HG03457 (cell line): ENCODE measurements at regions not wholly inside any gene's neighbourhood (a gene's known extent, or its start where the extent isn't known, plus 50 kb on each side); places are given as distances from the start of the nearest gene placed in this dataset.

ENCODE experiments used
- ATAC-seq: cut with Tn5 transposase; IDR thresholded peaks from one replicate; pipeline ENCODE4 v1.9.1; 2021; ENCODE audit warnings: moderate number of reproducible peaks; ENCODE audit not compliant: unreplicated experiment

DNA sequence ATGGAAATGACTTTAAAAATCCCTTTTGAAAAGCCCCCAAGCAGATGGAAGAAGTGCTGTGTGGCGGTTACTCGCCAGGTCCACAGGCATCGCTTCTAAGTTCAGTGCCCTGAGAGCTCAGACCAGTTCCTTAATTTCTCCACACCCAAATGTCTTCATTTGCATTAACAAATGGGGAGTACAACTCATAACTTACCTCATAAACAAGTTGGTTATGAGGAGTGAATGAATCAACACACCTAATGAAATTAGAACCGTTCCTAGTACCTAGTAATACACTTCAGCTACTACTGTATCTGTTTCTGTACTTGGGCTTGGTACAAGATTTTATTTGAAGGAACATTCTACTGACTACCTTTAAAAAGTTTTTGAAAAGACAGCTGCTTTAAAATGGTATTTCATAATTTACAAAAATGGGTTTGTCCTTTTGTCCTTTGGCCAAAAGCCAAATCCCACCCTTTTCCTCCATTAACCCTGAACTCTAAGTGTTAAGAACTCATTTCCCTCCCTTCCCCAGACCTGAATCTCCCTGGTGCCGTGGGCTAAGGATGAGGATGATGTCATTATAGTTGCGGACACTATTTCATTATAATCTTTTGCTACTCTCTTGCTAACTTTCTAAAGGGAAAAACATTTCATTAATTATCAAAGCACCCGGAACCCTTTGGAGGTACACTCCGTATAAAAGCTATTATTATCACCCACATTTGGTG, 221.5 kb upstream of the CELF2 start:
- no peak for ATAC-seq

DNA sequence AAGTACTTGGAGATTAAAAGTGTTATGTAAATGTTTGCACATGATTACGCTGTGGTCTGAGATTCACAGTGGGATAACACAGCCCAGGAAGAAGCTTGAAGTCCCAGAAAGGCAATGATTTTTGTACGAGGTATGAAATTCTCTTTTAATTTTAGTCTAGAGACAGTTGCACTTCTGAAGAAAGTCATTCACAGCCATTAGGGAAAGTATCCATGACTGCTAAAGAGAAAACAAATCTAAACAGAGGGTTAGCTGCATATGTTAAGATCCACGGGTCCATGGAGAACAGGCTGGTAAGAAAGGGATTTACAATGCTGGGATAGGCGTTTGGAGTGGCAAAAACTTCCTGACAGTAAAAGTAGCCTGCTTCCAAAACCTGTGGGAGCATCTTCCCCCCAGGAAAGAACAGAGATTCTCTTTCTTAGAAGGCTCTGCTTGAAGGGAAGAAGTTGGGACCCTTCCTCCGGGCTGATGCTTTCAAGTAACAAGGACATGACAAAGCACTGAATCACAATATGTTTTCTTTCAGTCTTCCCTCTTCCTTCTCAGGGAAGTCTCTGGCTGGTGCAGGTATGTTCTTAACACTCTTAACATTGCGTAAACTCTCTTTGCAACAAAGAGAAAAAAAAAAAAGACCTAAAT, 220.8 kb upstream of the CELF2 start:
- ATAC-seq, result no peak

DNA sequence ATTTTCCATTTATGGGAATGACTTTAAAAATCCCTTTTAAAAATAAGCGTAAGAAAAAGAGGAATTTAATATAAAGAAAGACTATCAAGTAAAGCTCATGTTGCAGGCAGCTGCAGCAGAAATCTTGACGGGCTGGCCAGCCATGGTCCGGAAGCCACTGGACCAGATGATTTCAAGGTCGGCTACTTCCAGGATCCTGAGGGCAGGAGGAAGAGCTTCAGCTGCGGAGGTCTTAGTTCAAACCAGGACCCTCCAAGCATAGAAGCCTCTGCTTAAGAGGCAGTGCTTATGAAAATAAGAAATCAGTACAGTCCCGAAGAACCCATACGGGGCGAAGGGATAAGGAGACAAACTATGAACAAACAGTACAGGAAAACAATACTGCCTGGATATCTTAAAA, 220.2 kb upstream of the CELF2 start:
- ATAC-seq, result no peak

DNA sequence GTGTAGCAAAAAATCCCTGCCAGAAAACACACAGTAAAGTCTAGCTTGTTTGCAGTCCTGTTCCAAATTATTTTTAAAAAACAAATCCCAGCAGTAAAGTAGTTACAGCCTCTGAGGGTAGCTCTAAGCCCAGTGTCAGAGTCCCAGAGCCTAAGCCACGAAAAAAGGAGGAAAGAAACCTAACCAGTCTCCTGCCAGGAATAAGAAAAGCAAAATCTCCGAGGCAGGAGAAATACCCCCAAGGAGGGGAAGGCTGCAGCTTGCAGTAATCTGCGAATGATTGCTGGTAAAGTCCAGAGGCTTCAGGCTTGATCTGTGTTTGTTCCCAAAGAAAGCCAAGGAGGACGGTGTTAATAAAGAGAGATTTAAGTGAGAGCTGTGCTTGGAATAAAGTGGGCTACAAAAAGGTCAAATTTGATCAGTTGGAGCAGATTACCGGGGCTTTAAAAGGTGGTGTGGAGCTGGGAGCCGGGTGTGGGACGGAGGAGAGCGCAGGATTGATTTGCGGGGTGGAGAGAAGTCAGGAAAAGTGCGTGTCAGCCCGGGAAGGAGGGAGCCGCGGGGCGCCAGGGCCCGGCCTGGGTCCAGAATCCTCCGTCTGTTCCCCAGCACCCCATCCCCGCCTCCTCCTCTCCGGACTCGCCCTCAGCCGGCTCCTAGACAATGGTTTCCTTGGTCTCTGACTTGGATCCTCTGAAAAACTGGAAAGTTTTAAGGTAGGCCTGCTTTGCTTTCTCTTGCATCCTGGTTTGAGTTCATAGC, 219.4 kb upstream of the CELF2 start:
- no peak for ATAC-seq

DNA sequence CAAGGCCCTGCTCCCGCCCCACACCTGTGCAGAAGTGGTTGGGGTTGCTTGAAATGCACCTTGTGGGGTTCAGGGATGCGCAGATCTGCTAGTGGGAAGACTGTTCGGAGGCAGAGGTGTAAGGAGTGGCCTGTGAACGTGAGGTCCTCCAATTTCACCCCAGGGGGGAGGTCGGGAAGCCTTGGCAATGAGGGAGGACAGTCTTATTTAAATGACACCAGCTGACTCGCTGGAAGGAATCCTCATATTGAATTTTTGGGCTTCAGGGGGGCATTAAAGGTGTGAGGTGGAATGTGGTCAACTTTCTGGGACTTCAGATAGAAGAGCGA, 218.8 kb upstream of the CELF2 start:
- no peak for ATAC-seq

DNA sequence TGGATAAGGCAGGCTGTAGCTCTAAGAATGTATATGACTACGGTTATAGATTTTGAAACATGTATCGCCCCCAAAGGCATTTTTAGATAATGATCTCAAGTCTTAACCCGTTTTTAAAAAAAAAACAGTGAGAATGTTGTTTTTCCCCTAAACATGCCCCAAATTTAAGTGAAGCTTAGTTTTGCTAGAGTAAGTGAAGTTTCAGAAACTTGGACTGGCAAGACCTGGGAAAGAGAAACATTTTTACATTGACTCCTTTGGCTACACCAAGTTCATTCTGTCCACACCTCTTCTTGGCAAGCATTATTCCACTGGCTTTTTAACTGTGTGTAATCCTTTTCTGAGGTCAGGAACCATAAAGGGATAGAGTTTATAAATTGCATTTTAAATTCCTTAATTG, 216.7 kb upstream of the CELF2 start:
- no peak for ATAC-seq

DNA sequence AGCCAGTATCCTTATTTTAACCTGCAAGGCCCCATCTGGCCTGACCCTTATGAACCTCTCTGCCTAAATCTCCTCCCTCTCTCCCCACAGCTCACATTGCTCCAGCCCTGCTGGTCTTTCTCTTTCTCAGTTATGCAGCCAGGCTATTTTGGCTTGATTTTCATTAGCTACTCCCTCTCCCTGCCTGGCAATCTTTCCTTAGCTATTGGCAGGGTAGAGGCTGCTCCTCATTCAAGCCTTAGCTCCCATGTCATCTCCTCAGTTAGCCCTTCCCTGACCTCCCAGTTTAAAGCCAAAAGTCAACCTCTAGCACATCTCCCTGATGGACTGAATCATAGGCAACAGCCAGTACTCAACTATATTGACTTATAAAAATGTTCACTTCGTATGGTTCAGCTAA, 214.4 kb upstream of the CELF2 start:
- no peak for ATAC-seq

DNA sequence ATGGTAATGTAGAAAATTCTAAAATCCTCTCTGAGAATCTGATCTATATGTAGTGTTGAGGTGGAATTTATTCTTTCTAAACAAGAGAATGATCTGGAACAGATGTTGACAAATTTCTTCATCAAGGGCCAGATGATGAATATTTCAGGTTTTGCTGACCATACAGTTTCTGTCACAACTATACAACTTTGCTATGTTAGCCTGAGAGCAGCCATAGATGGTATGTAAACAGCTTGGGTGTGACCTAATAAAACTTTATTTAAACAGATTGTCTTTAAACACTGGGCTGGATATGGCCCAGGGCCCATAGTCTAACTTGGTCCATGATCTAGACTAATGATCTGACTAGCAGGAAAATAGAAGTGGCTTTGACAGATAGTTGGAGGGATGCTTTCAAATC, 213.6 kb upstream of the CELF2 start:
- ATAC-seq, result no peak

DNA sequence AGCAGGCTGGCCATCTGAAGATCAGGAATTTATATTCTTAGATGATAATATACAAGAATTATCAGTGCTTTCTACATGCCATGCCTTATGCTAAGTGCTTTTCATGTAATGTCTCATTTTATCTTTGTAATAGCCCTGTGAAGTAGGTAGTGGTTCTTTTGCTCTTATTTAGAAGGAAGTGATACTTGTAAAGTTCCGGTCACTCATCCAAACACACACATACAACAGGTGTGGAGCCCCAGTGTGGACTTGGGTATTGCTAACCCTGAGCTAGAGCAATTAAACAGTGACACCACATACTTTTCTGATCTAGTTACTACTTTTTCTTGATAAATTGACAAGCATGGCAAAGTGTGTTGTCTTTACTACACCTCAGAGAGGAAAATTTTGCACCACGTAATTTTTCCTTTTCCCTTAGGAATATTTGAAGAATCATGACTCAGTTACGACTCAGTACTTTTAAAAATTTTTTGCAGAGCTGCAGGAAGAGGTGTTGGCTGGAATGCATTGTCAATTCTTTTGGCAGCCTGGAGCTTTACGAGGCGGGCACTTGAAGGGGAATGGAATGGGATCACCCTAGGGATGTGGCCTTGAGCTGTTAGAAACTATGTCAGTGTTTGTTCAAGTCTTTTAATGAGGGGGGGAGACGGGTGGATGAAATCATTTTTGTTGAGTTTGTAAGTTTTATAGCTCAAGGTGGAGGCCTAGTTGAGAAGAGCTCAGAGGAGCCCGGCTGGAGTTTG, 212.5 kb upstream of the CELF2 start:
- no peak for ATAC-seq

DNA sequence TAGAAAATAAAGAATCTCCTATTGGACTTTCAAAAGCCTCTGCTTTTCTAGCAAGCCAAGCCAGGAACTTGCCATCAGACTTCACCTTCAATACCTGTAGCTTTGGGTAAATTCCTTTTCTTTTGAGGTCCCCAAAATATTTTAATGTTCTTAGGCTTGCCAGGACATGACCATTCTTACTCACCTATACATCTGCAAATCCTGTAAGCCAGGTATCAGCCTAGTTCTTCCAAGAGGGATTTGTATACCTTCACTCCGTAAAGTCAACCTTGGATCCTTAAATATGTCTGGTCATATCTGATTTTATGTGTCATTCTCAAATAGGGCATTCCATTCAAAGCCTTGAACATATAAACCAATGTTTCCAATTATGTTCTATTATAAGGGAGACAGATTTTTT, 210.6 kb upstream of the CELF2 start:
- ATAC-seq, result no peak

DNA sequence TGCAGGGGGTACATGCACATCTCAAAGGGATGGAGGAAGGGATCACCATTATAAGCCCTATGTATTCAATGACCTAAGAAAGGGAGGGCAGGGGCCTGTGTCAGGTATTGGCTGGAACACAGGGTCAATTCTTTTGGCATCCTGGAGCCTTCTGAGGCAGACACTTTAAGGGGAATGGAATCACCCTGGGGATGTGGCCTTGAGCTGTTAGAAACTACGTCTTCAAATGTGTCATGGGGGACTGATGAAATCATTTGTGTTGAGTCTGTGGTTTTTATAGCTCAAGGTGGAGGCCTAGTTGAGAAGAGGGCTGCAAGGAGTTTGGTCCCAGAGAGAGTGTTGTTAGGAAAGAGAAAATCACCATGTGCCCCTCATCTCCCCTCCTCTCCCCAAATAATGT, 206.1 kb upstream of the CELF2 start:
- no peak for ATAC-seq

DNA sequence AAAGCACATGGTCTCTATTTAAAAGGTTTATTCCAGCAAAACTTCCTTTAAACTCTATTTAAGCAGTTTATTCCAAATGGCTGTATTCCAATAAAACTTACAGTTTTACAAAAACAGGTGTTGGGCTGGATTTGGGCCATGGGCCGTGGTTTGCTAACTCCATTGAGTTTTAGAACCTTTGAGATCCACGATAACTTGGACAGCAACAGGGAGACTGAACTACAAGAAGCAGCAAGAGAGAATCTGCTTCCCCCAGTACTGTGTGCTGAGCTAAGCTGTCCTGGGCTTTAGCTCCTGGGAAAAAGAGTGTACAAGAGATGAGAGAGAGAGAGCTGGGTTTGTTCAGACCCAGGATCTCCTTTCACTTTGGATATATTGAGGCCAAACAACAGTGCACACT, 204.0 kb upstream of the CELF2 start:
- ATAC-seq, result no peak

DNA sequence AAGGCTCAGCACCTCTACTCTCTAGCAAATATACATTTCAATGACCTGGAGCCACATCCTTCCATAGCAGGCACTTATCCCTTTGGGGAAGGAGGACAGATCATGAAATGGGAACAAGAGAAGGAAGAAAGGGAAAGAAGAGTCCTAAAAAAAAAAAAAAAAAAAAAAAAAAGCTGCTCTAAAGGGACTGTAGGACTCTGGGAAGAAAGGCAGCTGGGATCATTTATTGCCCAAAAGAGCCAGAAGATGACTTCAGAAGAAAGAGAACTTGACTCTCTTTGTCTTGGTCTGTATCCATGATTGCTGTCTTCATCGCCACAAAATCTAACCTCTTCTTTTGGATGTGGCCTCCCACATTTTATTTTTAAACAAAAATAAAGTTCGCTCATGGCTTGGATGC, 203.6 kb upstream of the CELF2 start:
- no peak for ATAC-seq

DNA sequence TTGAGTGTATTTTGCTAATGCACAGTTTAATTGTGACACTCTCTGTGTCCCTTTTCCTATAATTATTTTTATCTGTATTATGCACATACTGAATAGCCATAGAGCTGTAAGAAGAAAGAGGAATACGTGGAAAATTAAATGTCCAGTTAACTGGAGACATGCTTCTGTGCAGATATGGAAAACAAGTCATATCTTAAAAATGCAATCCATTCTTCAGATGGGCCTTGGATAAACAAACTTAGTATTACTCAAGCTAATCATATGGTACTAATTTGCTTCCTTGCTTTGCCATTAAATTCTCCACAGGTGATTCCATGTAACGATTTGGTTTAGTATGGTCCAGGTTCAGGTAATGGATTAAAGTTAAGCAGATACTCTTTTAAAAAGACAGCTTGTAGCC, 201.2 kb upstream of the CELF2 start:
- no peak for ATAC-seq

DNA sequence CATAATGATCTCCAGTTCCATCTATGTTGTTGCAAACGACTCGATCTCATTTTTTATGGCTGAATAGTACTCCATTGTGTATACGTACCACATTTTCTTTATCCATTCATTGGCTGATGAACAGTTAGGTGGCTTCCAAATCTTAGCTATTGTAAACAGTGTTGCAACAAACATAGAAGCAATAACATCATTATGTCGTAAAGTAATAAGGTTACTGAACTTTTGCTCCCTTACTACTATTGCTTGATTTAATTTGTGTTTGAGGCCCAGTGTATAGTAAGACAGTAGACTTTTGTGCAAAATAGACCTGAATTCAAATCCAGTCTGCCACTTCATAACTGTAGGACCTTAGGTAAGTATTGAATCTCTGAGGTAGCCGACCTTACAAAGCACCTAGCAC, 200.1 kb upstream of the CELF2 start:
- no peak for ATAC-seq

DNA sequence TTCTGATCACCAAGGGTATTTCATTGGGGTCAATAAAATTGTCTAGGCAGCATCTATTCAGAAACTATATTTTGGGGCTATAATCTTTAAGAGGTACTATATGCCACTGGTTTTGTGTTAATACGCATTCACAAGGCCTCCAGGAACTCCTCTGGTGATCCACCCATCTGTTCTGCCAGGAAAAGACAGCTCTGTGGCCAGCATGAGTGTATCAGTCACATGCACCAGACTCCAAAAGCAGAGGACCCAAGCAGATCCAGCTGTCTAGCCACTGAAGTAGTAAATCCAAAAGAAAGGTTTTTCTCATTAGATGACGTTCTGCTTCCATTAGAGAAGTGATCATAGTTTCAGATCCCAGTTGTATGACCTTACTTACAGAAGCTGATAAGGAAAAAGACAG, 199.6 kb upstream of the CELF2 start:
- no peak for ATAC-seq

DNA sequence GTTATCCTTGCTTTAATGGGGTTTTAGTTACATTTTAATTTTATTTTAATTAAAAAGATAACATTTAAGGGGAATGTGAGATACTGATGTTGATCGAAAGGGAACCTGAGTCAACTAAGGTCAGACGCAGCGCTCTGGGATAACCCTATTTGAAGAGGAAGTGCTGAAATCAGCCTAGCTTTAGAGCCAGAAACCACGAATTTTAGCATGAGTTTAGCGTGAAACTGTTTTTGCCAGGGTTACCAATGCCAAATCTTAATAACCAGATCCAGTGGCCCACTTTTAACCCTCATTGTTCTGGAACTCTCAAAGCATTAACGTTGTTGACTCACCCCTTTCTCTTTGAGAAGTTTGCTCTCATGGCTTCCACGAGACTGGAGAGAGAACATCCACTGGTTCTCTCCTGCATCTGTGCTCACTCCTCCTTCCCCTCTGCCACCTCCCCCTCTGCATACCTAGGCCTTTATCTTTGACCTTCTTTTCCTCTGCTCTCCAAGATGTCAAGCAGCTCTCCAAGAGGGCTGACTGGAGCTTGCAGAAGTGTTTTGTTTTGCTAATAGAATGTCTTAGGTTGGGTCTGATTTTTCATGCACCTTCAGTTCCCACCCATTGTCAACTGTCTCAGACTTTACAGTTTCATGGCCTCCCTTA, 198.3 kb upstream of the CELF2 start:
- no peak for ATAC-seq

DNA sequence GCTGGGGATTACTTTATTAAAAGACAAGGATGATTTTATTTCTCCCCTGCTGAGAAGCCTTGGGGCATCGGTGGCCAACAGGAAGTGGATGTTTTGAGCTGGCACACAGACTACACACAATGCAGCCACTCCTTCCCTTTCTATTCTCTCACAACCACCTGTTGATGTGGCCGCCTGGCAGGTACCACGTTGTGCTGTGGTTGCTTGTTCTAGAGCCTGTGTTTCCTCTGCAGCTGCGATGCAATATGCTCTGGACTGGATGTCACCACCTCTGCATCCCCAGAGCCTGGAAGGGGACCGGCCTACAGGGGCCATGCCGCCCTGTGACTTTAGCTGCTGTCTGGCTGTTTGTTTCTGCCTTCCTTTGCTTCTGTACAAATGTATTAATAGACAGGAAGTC, 195.7 kb upstream of the CELF2 start:
- no peak for ATAC-seq

DNA sequence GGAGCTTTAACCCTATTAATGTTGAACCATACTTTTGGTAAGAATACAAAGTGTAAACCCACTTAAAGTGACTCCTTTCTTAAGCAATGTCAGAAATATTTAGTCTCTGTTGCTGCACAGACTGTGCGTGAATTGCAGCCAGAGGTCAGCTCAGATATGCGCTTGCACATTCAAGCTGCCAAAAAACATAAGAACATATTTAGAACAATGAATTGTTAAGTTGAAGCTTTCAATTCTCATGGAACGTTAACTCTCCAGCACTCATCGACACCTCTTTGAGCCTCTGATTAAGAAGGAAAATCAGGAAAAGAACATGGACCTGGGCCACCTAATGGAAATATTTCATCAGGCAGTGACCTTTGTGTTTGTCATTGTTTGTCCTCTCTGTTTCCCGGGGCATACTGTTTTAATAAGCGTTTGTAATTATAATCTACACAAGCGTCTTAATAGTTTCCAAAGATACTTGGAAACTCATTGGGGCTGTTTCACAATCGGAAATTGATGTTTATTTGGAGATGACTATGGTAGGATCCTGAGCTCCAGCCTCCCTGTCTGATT, 193.0 kb upstream of the CELF2 start:
- ATAC-seq, result no peak

DNA sequence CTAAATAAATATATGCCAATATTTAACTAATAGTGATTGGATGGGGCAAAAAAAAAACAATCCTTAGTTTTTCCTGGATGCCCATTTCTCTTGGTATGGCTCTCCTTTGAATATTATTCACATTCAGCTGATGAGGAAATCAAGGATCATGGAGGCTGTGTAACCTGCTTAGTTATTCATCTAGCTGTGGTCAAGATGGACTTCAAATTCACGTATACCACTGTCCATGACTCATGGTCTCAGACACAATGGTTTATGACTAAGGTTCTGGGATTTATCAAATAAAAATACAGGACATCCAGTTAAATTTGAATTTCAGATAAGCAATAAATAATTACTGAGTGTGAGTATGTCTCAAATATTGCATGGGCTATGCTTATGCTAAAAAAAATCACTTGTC, 191.5 kb upstream of the CELF2 start:
- ATAC-seq, result no peak

DNA sequence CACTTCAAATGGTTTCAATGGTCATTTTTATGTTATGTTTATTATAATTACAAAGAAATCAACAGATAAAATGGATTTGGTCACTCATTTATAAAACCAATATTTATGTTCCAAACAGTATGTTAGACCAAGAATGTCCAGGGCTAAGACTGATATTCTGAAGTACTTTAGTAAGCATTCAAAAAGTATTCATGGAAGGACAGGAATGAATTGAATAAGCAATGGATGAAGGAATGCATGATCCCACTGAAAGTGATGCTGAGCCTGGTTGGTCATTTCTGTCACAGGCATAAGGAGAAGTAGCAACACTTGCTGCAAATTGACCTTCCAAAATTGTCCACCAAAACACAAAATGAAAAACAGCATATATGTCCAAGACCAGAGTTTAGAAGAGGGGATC, 189.0 kb upstream of the CELF2 start:
- no peak for ATAC-seq
